OCI-LY3 (cell line): ENCODE measurements at regions not wholly inside any gene's neighbourhood (a gene's known extent, or its start where the extent isn't known, plus 50 kb on each side); places are given as distances from the start of the nearest gene placed in this dataset.

Source experiments
- H2AFZ ChIP-seq: fragments of 200-600, 300-600 bp; shearing (Covaris generic); 2 replicates; pipeline ENCODE4 v1.6.0; 2014; ENCODE audit warnings: antibody characterized with exemption, low read depth, low read length
- H3K27ac ChIP-seq: fragments of 200-600, 300-600 bp; sonication (generic); 2 replicates; pipeline ENCODE4 v1.5.1; 2014; ENCODE audit warnings: mild to moderate bottlenecking, low read length, moderate library complexity, mixed read lengths
- H3K27me3 ChIP-seq: fragments of 200-600, 300-600 bp; sonication (generic); 2 replicates; pipeline ENCODE4 v1.6.1; 2014; ENCODE audit warnings: low read depth, low read length, mixed read lengths
- H3K36me3 ChIP-seq: fragments of 200-600, 300-600 bp; sonication (generic); replicated peaks from 2 replicates; pipeline ENCODE3; 2014; ENCODE audit warnings: low read depth, low read length, mixed read lengths
- H3K4me1 ChIP-seq: fragments of 300-600, 200-600 bp; sonication (generic); 2 replicates; pipeline ENCODE4 v1.6.1; 2014; ENCODE audit warnings: low read length, mixed read lengths
- H3K4me2 ChIP-seq: fragments of 200-600, 300-600 bp; sonication (generic); 2 replicates; pipeline ENCODE4 v1.6.1; 2014; ENCODE audit warnings: low read length, mixed read lengths
- H3K4me3 ChIP-seq: fragments of 300-600, 200-600 bp; sonication (generic); 2 replicates; pipeline ENCODE4 v1.5.1; 2014; ENCODE audit warnings: antibody characterized with exemption, mild to moderate bottlenecking, low read length, moderate library complexity
- H3K79me2 ChIP-seq: fragments of 300-600, 200-600 bp; shearing (Covaris generic); 2 replicates; pipeline ENCODE4 v1.6.1; 2014; ENCODE audit warnings: mild to moderate bottlenecking, low read length, mixed read lengths
- H3K9ac ChIP-seq: fragments of 300-600, 200-600 bp; shearing (Covaris generic); 2 replicates; pipeline ENCODE4 v1.6.0; 2014; ENCODE audit warnings: mild to moderate bottlenecking, low read length, moderate library complexity
- H3K9me3 ChIP-seq: fragments of 200-600, 300-600 bp; shearing (Covaris generic); 2 replicates; pipeline ENCODE4 v1.6.1; 2014; ENCODE audit warnings: low read length, mixed read lengths; ENCODE audit not compliant: insufficient read depth
- H4K20me1 ChIP-seq: fragments of 200-600, 300-600 bp; sonication (generic); 2 replicates; pipeline ENCODE4 v1.6.1; 2016; ENCODE audit warnings: low read length, mixed read lengths; ENCODE audit not compliant: insufficient read depth
- EZH2phosphoT487 ChIP-seq: fragments of 200-600 bp; shearing (Covaris generic); IDR thresholded peaks from 2 replicates; pipeline ENCODE4 v1.6.1; 2018; ENCODE audit warnings: antibody characterized with exemption, mixed run types, low read depth
- TF ChIP-seq, protein P1 (sequence below): fragments of 200-600, 300-600 bp; sonication (generic); IDR thresholded peaks from 2 replicates; pipeline ENCODE4 v1.5.1; 2014; ENCODE audit warnings: antibody characterized with exemption, low read length, low read depth

GRCh38 chr3:176554791-176555654, 642.3 kb downstream of the TBL1XR1 start:
- Histone ChIP-seq H3K27me3 (no peaks in the 10 kb centered on the region), H3K27ac (no peak overlapping the region), H3K4me1 (no peaks in the 10 kb centered on the region), H3K79me2 (no peaks in the 10 kb centered on the region), H4K20me1 (no peaks in the 10 kb centered on the region), H3K9ac (no peak overlapping the region), H3K4me2 (no peak overlapping the region), H3K36me3 (no peaks in the 10 kb centered on the region), H2AFZ (no peak overlapping the region), H3K9me3 (no peaks in the 10 kb centered on the region), H3K4me3 (no peak overlapping the region)
- TF ChIP-seq, protein P1, sequence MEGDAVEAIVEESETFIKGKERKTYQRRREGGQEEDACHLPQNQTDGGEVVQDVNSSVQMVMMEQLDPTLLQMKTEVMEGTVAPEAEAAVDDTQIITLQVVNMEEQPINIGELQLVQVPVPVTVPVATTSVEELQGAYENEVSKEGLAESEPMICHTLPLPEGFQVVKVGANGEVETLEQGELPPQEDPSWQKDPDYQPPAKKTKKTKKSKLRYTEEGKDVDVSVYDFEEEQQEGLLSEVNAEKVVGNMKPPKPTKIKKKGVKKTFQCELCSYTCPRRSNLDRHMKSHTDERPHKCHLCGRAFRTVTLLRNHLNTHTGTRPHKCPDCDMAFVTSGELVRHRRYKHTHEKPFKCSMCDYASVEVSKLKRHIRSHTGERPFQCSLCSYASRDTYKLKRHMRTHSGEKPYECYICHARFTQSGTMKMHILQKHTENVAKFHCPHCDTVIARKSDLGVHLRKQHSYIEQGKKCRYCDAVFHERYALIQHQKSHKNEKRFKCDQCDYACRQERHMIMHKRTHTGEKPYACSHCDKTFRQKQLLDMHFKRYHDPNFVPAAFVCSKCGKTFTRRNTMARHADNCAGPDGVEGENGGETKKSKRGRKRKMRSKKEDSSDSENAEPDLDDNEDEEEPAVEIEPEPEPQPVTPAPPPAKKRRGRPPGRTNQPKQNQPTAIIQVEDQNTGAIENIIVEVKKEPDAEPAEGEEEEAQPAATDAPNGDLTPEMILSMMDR: no peak
- TF ChIP-seq EZH2phosphoT487: no peak

DNA sequence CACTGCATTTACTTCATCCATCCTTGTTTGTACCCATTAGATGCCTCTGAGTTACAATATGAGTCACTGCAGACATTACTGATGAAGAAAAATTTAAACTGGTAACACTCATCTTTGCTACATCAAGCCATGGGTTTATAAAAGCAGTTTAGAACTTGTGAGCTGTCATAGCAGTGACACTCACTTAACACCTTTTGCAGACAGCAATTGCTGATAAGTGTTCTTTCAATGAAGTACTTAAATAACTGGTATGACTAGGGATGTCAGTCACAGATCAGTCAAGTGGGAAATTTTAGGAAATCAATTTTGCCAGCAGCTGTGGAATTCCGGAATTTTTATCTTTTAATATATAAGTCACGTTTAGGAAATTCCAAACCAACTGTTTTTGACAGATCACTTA, 643.0 kb downstream of the TBL1XR1 start:
- H3K4me3 ChIP-seq: no peak overlapping the region
- no peak overlapping the region for H3K9ac ChIP-seq
- H4K20me1 ChIP-seq: no peaks in the 10 kb centered on the region
- H3K27me3 ChIP-seq: no peaks in the 10 kb centered on the region
- TF ChIP-seq EZH2phosphoT487: no peak
- TF ChIP-seq, protein P1: no peak
- no peak overlapping the region for H3K27ac ChIP-seq
- no peak overlapping the region for H2AFZ ChIP-seq
- no peak overlapping the region for H3K4me2 ChIP-seq
- H3K36me3 ChIP-seq: no peaks in the 10 kb centered on the region
- no peaks in the 10 kb centered on the region for H3K79me2 ChIP-seq
- no peaks in the 10 kb centered on the region for H3K9me3 ChIP-seq
- H3K4me1 ChIP-seq: no peaks in the 10 kb centered on the region

DNA sequence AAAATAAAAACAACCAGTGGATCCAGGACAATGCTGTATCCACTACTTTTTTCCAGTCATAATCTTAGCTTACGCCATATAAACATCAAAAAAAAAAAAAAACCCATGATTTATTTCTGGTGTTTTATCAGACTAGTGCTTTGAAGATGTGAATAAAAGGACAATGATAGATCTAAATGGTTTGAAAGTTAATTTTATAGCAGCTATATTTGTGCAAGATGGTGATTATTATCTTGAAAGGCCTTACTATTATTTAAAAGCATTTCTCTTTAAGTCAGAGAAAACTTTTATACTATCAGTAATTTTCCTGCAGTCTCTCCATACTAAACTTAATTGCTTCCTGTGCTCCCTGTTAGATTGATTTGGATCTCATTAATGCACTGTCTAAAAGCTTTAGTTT, 670.3 kb downstream of the TBL1XR1 start:
- H3K36me3 ChIP-seq: no peaks in the 10 kb centered on the region
- TF ChIP-seq, protein P1: no peak
- no peak for TF ChIP-seq EZH2phosphoT487
- H4K20me1 ChIP-seq: no peaks in the 10 kb centered on the region
- H3K79me2 ChIP-seq: no peaks in the 10 kb centered on the region
- H3K27me3 ChIP-seq: no peaks in the 10 kb centered on the region
- no peak overlapping the region for H2AFZ ChIP-seq
- no peak overlapping the region for H3K9ac ChIP-seq
- H3K9me3 ChIP-seq: no peaks in the 10 kb centered on the region
- H3K4me1 ChIP-seq: peaks cover 9% of the 10 kb centered on the region
- no peak overlapping the region for H3K27ac ChIP-seq
- H3K4me3 ChIP-seq: no peak overlapping the region
- no peak overlapping the region for H3K4me2 ChIP-seq

DNA sequence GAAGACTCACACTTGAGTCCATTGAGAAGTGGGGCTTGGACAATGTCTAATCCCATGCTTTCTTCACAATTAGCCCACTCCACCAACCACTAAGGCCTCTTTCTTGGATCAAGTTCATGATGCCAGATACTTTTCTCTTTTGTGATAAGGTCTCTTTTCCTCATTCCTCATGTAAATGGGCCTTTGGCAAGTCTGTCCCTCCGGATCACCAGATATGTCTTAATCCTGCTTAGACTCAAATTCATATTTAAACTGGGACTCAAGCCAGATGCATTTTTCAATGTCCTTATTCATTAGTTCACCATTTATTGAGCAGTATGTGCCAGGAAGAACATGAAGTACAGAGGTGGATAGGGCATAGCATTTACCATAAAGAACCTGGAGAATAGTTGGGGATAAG, 671.1 kb downstream of the TBL1XR1 start:
- Histone ChIP-seq H3K27me3 (no peaks in the 10 kb centered on the region), H3K9ac (no peak overlapping the region), H3K36me3 (no peaks in the 10 kb centered on the region), H3K4me1 (peaks cover 13% of the 10 kb centered on the region), H3K9me3 (no peaks in the 10 kb centered on the region), H3K79me2 (no peaks in the 10 kb centered on the region), H4K20me1 (no peaks in the 10 kb centered on the region), H3K4me2 (no peak overlapping the region), H3K4me3 (no peak overlapping the region), H3K27ac (no peak overlapping the region), H2AFZ (no peak overlapping the region)
- TF ChIP-seq, protein P1: no peak
- no peak for TF ChIP-seq EZH2phosphoT487
